ENCODE measurements at regions not wholly inside any gene's neighbourhood (a gene's known extent, or its start where the extent isn't known, plus 50 kb on each side); places are given as distances from the start of the nearest gene placed in this dataset.
"Not testable (repeated sequence)": the region's sequence is repeated elsewhere in the genome, so short reads cannot be mapped to it uniquely, and the experiment has no call there.

- TF ChIP-seq CTCF (conservative IDR thresholded peaks at IDR 0.05; ENCODE audit: low read depth, low read length), result no peak
- no peak overlapping the region for H3K4me3 ChIP-seq (ENCODE audit: low read depth, low read length)
- no peak for DNase-seq (ENCODE audit: low read depth)
Measured at GRCh38 chr2:234254783-234255521, 204.4 kb downstream of the SPP2 start.

GRCh38 chr2:234252772-234253171 lies 202.3 kb downstream of the SPP2 start:
- no peak for DNase-seq (ENCODE audit: low read depth)
- no peak overlapping the region for H3K4me3 ChIP-seq (ENCODE audit: low read depth, low read length)
- TF ChIP-seq CTCF (conservative IDR thresholded peaks at IDR 0.05; ENCODE audit: low read depth, low read length), result no peak

GRCh38 chr2:234251326-234252271 lies 201.1 kb downstream of the SPP2 start:
- H3K4me3 ChIP-seq (ENCODE audit: low read depth, low read length), result no peak overlapping the region
- DNase-seq (ENCODE audit: low read depth), result peak; percentile 98
- no peak for TF ChIP-seq CTCF (conservative IDR thresholded peaks at IDR 0.05; ENCODE audit: low read depth, low read length)

- TF ChIP-seq CTCF (conservative IDR thresholded peaks at IDR 0.05; ENCODE audit: low read depth, low read length), result no peak
- H3K4me3 ChIP-seq (ENCODE audit: low read depth, low read length), result no peak overlapping the region
- DNase-seq (ENCODE audit: low read depth), result no peak
Measured at GRCh38 chr2:234250926-234251325, 200.4 kb downstream of the SPP2 start.

- DNase-seq (ENCODE audit: low read depth), result peak; percentile 71
- no peak for TF ChIP-seq CTCF (conservative IDR thresholded peaks at IDR 0.05; ENCODE audit: low read depth, low read length)
- no peak overlapping the region for H3K4me3 ChIP-seq (ENCODE audit: low read depth, low read length)
Measured at GRCh38 chr2:234249873-234250272, 199.4 kb downstream of the SPP2 start.

GRCh38 chr2:234249034-234249735 lies 198.7 kb downstream of the SPP2 start:
- peak; percentile 23 for TF ChIP-seq CTCF (conservative IDR thresholded peaks at IDR 0.05; ENCODE audit: low read depth, low read length)
- no peak overlapping the region for H3K4me3 ChIP-seq (ENCODE audit: low read depth, low read length)
- no peak for DNase-seq (ENCODE audit: low read depth)

- H3K4me3 ChIP-seq (ENCODE audit: low read depth, low read length); DNase-seq (ENCODE audit: low read depth): not testable (repeated sequence)
Measured at GRCh38 chr2:234248213-234248710, 197.8 kb downstream of the SPP2 start.
